Effector CD4-positive, alpha-beta T cell (primary cell): ENCODE measurements at regions not wholly inside any gene's neighbourhood (a gene's known extent, or its start where the extent isn't known, plus 50 kb on each side); places are given as distances from the start of the nearest gene placed in this dataset.
"Not testable (repeated sequence)": the region's sequence is repeated elsewhere in the genome, so short reads cannot be mapped to it uniquely, and the experiment has no call there.

Experiments
- DNase-seq: peaks from one replicate; pipeline ENCODE4 v3.0.0-alpha.2; 2020

GRCh38 chr11:134508219-134508990 lies 96.4 kb upstream of the B3GAT1 start:
- DNase-seq, result no peak

GRCh38 chr11:134506046-134506445 lies 94.0 kb upstream of the B3GAT1 start:
- no peak for DNase-seq

GRCh38 chr11:134505125-134505524 lies 93.1 kb upstream of the B3GAT1 start:
- DNase-seq, result no peak

- DNase-seq, result no peak
Measured at GRCh38 chr11:134504146-134504905, 92.3 kb upstream of the B3GAT1 start.

- no peak for DNase-seq
Measured at GRCh38 chr11:134503596-134503995, 91.6 kb upstream of the B3GAT1 start.

GRCh38 chr11:134503100-134503499 lies 91.1 kb upstream of the B3GAT1 start:
- DNase-seq, result no peak

GRCh38 chr11:134502153-134502550 lies 90.1 kb upstream of the B3GAT1 start:
- no peak for DNase-seq

GRCh38 chr11:134501406-134502152 lies 89.5 kb upstream of the B3GAT1 start:
- DNase-seq, result no peak

- DNase-seq, result no peak
Measured at GRCh38 chr11:134500621-134501020, 88.6 kb upstream of the B3GAT1 start.

- no peak for DNase-seq
Measured at GRCh38 chr11:134499990-134500389, 87.9 kb upstream of the B3GAT1 start.

GRCh38 chr11:134498326-134499139 lies 86.5 kb upstream of the B3GAT1 start:
- DNase-seq, result no peak

GRCh38 chr11:134497586-134497985 lies 85.5 kb upstream of the B3GAT1 start:
- no peak for DNase-seq

- not testable (repeated sequence) for DNase-seq
Measured at GRCh38 chr11:134496058-134496457, 84.0 kb upstream of the B3GAT1 start.

- not testable (repeated sequence) for DNase-seq
Measured at GRCh38 chr11:134494395-134494794, 82.4 kb upstream of the B3GAT1 start.

GRCh38 chr11:134492411-134492810 lies 80.4 kb upstream of the B3GAT1 start:
- not testable (repeated sequence) for DNase-seq

GRCh38 chr11:134489728-134490127 lies 77.7 kb upstream of the B3GAT1 start:
- DNase-seq, result no peak

GRCh38 chr11:134488913-134489312 lies 76.9 kb upstream of the B3GAT1 start:
- no peak for DNase-seq

GRCh38 chr11:134488512-134488911 lies 76.5 kb upstream of the B3GAT1 start:
- no peak for DNase-seq

- DNase-seq, result no peak
Measured at GRCh38 chr11:134487696-134488095, 75.7 kb upstream of the B3GAT1 start.

GRCh38 chr11:134486704-134487103 lies 74.7 kb upstream of the B3GAT1 start:
- DNase-seq, result no peak

- no peak for DNase-seq
Measured at GRCh38 chr11:134486106-134486505, 74.1 kb upstream of the B3GAT1 start.

GRCh38 chr11:134485316-134485715 lies 73.3 kb upstream of the B3GAT1 start:
- no peak for DNase-seq

GRCh38 chr11:134483857-134484256 lies 71.8 kb upstream of the B3GAT1 start:
- DNase-seq, result no peak
